ENCODE measurements at regions not wholly inside any gene's neighbourhood (a gene's known extent, or its start where the extent isn't known, plus 50 kb on each side); places are given as distances from the start of the nearest gene placed in this dataset.
A peak's percentile ranks its signal among the peaks of the same experiment; 100 is the strongest.

GRCh38 chr22:44368611-44369292, 56.0 kb upstream of the SHISAL1 start:
- Mint-ChIP-seq H3K4me1 (peaks cover 16% of the 10 kb centered on the region), H3K27ac (ENCODE audit: unreplicated experiment) (no peak overlapping the region), H3K4me3 (no peak overlapping the region), H3K36me3 (ENCODE audit: low read depth) (no peaks in the 10 kb centered on the region), H3K9me3 (no peaks in the 10 kb centered on the region), H3K27me3 (ENCODE audit: low read depth) (no peaks in the 10 kb centered on the region)
- TF ChIP-seq CTCF (conservative IDR thresholded peaks at IDR 0.05) = no peak
- no peak for DNase-seq (ENCODE audit: low read depth, low spot score)

GRCh38 chr22:44366372-44367300, 53.9 kb upstream of the SHISAL1 start:
- Mint-ChIP-seq H3K27me3 (ENCODE audit: low read depth) (no peaks in the 10 kb centered on the region), H3K9me3 (no peaks in the 10 kb centered on the region), H3K27ac (ENCODE audit: unreplicated experiment) (peak overlapping the region; percentile 55), H3K36me3 (ENCODE audit: low read depth) (no peaks in the 10 kb centered on the region), H3K4me3 (no peak overlapping the region), H3K4me1 (peaks cover 16% of the 10 kb centered on the region)
- no peak for DNase-seq (ENCODE audit: low read depth, low spot score)
- no peak for TF ChIP-seq CTCF (conservative IDR thresholded peaks at IDR 0.05)

GRCh38 chr22:44365832-44366231, 53.1 kb upstream of the SHISAL1 start:
- TF ChIP-seq CTCF (conservative IDR thresholded peaks at IDR 0.05) = no peak
- H3K27ac Mint-ChIP-seq (ENCODE audit: unreplicated experiment) = no peak overlapping the region
- H3K4me3 Mint-ChIP-seq = no peak overlapping the region
- H3K27me3 Mint-ChIP-seq (ENCODE audit: low read depth) = no peaks in the 10 kb centered on the region
- DNase-seq (ENCODE audit: low read depth, low spot score) = no peak
- H3K4me1 Mint-ChIP-seq = peaks cover 16% of the 10 kb centered on the region
- H3K9me3 Mint-ChIP-seq = no peaks in the 10 kb centered on the region
- H3K36me3 Mint-ChIP-seq (ENCODE audit: low read depth) = no peaks in the 10 kb centered on the region

- TF ChIP-seq CTCF (conservative IDR thresholded peaks at IDR 0.05) = no peak
- no peak overlapping the region for H3K4me3 Mint-ChIP-seq
- no peak for DNase-seq (ENCODE audit: low read depth, low spot score)
- H3K36me3 Mint-ChIP-seq (ENCODE audit: low read depth) = no peaks in the 10 kb centered on the region
- H3K27ac Mint-ChIP-seq (ENCODE audit: unreplicated experiment) = no peak overlapping the region
- no peaks in the 10 kb centered on the region for H3K9me3 Mint-ChIP-seq
- H3K27me3 Mint-ChIP-seq (ENCODE audit: low read depth) = no peaks in the 10 kb centered on the region
- peaks cover 16% of the 10 kb centered on the region for H3K4me1 Mint-ChIP-seq
Observed at GRCh38 chr22:44365191-44365590, 52.4 kb upstream of the SHISAL1 start.

- Mint-ChIP-seq H3K36me3 (ENCODE audit: low read depth) (no peaks in the 10 kb centered on the region), H3K4me1 (peaks cover 16% of the 10 kb centered on the region), H3K27ac (ENCODE audit: unreplicated experiment) (no peak overlapping the region), H3K4me3 (no peak overlapping the region), H3K27me3 (ENCODE audit: low read depth) (no peaks in the 10 kb centered on the region), H3K9me3 (no peaks in the 10 kb centered on the region)
- TF ChIP-seq CTCF (conservative IDR thresholded peaks at IDR 0.05) = no peak
- DNase-seq (ENCODE audit: low read depth, low spot score) = no peak
Observed at GRCh38 chr22:44364751-44365130, 52.0 kb upstream of the SHISAL1 start.

All from neural crest cell (in vitro differentiated cells).